ENCODE measurements at regions not wholly inside any gene's neighbourhood (a gene's known extent, or its start where the extent isn't known, plus 50 kb on each side); places are given as distances from the start of the nearest gene placed in this dataset.

- TF ChIP-seq POLR2A (IDR thresholded peaks at IDR 0.05; ENCODE audit: low read length) (no peak), GATA1 (IDR thresholded peaks at IDR 0.05; ENCODE audit: low read depth, low read length) (no peak)
Measured at GRCh38 chr18:11322716-11323115, 173.3 kb upstream of the PIEZO2 start.
